ELR (cell line): ENCODE measurements at regions not wholly inside any gene's neighbourhood (a gene's known extent, or its start where the extent isn't known, plus 50 kb on each side); places are given as distances from the start of the nearest gene placed in this dataset.

ENCODE experiments used
- DNase-seq: peaks from one replicate; pipeline ENCODE4 v3.0.0-alpha.2; 2015; ENCODE audit warnings: low read depth

DNA sequence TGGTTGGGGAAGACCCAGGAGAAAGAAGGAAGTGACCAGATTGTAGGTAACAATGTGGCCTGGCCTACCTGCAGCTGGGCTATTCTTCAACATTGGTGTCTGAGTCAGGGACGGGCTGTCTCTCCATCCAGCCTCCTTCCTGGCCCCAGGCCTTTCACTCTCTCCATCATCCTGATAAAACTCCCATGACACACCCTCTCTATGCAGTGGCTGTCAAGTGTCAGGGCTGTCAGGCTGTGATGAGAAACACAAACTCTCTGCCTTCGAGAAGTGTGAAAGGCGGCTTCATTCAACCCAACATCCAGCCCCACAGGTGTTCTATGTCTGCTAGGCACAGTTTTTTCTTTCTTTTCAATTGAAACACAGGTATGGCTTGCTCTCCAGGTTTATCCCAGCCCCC lies 153.3 kb upstream of the VSTM2B start:
- DNase-seq: no peak

DNA sequence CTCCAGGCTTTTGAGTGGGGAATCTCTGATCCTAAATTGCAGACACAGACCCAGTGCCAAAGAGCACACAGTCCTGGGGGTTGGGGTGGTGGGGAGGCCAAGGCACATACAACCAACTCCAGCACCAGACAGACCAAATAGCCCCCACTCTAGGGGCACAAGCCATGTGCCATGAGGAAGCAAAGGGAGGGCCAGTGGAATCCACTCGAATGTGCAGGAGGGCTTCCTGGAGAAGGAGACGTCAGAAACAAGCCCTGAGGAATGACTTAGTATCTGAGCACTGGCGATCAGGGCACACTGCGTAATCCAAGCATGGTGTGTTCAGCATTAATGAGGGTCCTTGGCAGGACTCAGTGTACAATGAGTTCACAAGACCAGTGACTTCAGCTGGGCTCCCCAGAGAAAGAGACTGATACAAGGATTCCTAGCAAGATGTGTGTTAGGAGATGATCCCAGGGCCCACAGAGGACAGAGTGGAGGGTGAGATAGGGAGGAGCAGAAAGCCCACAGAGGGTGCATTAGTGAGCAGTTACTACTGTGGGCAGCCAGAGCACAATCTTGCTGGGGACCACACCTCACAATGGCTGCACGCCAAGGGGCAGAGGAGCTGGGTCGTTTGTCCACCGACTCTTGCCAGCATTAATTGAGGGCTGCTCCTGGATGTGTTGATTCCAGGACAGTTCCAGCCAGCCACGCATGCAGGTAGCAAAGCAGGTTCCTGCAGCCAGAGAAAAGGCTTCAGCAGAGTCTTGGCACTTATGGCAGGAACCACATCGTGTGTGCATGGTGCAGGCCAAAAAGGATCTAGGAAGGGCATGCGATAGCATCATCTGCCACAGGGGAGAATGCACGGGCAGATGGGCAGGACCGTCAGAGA lies 152.6 kb upstream of the VSTM2B start:
- no peak for DNase-seq

DNA sequence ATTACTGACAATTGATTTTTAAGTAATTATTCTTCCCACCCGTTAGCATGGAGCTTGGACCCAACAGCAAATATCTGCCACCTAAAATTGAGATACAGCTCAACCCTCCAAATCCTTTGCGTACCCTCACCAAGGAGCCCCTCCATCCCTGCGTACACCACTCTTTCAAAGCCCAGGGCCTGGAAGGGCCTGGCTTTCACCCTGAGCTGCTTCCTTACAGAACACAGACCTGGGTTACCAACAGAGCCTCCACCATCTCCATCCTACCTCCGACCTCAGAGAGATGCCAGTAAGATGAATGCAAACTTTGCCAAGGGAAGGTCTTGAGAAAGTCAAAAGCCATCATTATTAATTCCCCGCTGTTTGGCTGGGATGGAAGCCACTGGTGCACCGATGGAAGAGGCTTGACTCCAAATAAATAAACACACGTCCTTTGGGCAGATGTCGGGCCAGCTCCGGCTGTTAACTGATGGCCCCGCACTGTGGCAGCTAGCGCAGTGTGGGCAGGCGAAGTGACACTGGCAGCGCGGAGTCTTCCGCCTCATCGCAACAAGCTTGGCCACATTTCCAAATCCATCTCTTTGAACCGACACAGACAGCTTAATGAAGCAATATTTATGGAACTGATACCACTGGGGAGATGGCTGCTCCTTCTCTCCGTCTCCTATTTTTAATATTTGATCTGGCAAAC lies 150.2 kb upstream of the VSTM2B start:
- no peak for DNase-seq

DNA sequence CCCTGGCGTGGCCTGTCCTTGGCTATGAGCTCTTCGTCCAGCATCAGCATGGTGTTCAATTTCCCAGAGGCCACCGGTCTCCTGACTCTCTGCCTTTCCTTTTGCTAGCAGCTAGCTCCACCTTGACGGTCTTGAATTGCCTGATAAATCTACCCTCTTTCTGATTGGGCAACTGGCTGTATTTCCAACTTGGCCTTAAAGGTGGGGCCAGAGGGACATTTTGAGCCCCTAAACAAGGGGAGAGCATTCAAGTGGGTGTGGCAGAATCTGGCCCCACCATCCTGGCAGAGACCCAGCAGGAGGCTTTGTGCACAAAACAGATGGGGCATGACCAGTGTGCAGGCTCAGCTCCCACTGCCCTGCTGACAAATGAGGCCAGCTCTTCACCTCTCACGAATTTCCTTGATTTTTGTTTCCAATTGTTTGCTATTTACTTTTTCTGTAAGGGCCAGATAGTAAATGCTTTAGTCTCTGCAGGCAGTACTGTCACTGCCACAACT lies 148.9 kb upstream of the VSTM2B start:
- no peak for DNase-seq

DNA sequence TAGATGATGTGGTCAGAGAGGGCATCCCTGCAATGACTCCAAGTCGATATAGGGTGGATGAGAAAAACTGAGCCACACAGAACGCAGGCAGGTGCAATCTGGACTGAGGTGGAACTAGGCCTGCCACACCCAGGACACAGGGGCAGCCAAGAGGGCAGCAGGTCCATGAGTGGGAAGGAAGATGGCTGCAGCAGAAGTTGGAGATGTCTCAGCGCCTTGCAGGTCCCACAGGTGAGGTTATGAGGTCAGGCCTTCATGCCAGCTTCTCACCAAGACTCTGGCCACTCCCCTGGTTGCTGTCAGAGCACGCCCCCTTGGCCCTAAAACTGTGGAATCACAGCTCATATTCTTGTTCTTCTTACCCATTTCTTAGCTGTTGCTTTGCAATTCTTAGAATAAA lies 147.7 kb upstream of the VSTM2B start:
- no peak for DNase-seq

DNA sequence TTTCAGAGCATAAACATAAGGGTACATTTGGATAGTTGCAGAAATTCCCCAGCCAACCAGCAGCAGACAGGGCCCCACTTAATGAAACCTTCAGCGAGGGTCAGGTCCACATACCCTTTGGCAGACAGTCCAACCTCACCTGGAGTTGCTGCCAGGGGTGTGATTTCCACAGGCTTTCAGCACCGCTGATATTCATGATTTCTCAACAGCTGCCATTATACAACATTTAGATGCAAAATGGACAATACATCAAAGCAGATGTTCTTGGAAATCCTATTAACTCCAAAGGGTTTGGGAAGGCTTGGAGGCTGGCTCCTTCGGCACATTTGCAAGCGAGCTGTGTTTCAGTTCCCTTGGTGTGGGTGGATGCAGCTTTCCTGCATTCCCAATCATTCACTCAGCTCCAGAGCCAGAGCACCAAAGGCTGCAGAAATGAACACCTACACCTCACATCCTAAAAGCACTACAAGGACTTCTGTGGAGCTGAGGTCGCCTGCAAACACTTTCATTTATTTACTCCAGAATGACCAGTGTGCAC lies 147.2 kb upstream of the VSTM2B start:
- DNase-seq: no peak

DNA sequence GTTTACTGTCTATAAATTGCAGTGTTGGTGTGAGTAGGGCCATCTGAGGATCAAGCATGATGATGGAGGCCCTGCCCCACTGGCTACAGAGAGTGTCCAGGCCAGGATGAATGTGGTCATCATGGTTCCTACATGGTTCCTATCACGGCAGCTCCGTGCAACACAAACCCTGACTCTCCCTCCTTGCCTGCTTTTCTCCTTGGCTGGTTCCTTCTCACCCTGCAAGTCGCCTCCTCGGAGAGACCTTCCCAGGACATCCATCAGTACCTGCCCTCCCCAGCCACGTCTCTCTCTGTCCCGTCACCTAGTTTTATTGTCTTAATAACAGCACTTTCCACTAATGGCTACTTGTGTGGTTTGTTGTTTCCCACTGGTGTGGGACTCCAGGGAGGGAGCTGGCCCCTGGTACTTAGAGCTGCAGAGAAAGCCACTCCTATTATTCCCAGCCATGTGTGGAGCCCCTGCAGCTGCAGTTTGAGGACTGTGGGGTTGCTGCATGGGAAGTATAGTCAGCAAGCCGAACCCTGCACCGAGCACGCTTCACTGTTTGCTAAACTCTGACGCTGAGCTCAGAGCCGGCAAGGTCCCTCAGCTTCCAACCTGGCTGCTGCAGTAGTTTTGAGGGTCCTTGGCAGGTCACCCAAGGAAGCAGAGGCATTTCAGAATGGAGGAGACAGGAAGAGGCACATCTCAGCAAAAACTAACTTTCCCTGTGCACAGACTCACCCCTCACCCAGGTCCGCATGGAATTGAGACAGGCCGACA lies 146.4 kb upstream of the VSTM2B start:
- no peak for DNase-seq

DNA sequence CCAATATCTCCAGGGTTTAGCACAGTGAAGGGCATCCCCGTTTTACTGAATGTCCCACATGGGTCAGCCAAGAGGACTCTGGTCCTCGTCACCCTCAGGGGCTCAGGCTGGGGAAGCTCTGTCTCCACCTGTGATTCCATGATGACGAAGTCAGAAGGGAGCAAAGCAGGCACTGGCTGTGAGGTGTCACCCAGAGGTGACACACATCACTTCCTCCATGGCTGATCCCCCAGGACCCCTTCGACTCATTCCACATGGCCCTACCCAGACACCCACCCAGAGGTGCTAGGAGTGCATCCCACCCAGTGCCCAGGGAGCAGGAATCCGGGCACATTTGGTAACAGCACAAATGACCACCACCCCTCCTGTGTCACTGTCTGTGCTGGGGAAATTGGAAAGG lies 145.2 kb upstream of the VSTM2B start:
- no peak for DNase-seq

DNA sequence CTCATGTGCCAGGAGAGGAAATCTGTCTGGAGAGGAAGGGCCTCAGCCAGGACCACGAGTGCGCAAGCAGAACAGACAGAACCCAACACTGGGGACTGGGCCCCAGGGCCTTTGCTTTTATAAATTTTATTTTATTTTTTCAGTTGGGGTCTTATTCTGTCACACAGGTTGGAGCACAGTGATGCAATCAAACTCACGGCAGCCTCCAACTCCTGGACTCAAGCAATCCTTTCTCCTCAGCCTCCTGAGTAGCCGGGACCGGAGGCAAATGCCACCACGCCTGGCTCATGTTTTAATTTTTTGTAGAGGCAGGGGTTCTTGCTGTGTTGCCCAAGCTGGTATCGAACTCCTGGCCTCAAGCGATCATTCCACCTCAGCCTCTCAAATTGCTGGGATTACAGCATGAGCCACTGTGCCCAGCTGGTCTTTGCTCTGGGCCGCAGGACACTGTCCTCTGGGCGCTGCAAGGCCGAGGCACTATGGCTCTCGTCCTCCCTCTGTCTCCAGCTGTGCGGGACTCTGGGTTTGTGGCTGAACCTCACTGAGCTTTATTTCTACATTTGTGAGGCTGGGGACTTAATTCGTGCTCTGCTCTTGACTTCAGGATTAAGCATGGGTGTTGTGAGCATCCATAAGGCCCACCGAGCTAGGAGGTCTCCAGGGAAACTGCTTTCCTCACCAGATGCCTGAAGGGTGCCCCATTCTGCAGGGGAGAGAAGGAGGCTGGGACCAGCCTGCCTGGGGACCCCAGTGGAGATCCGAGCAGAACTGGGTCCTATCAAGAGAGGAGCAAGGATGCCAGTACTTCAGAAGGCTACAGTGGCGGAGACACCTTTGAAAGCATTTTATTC lies 144.2 kb upstream of the VSTM2B start:
- DNase-seq: no peak

DNA sequence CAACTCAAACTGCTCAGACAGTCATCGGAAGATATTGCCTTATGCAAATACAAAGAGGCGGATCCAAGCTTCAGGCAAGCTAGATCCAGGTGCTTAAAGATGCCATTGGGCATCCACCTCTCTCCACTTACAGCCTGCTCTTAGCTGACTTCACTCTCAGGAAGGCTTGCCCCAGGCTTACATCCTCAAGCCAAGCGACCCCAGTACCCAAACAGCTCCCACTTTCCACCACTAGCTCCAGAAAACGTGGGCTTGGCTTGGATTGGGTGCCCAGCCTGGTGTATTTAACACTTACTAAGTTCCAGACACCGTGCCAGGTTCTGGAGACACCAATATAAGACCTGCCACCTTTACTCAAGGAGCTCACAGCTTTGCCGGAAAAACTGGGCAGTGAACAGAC lies 142.1 kb upstream of the VSTM2B start:
- no peak for DNase-seq

DNA sequence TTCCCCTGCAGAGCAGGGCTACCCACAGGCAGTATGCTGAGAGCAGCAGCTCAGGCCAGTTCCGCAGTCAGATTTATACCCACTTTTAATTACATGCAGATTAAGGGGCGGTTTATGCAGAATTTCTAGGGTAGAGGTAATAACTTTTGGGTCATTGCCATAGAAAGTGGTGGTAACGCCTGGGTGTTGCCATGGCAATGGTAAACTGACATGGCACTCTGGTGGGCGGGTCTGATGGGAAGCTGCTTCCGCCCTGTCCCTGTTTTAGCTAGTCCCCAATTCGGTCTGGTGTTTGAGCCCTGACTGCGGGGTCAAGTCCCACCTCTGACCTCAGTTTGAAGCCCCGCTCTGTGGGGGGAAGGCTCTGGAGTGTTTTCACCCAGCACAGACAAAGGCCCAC lies 141.1 kb upstream of the VSTM2B start:
- no peak for DNase-seq

DNA sequence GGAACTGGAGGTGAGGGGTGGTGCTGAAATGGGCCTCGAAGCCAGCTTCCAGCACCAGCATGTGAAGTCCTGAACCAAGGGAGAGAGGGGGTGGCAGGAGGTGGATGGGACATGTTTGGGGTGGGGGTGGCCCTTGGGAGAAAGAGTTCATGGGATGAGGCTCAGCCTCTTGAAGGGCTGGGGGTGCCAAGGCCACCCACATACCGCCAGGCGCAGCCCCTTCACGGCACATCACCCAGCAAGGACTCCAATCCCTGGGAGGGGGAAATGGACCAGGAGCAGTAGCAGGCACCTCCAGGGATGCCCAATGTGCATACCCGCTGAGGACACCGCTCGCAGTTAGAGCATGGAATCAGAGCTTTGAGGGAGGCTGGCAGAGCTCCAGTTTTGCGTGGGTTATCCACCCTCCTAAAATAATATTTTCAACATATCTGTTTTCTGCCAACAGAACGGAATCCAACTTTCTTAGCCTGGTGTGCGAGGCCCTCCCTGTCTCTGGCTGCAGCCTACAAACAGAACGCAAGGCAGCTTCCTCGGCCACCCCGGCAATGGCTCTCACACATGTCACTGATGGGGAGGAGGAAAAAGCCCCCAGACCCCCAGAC lies 140.5 kb upstream of the VSTM2B start:
- DNase-seq: no peak

DNA sequence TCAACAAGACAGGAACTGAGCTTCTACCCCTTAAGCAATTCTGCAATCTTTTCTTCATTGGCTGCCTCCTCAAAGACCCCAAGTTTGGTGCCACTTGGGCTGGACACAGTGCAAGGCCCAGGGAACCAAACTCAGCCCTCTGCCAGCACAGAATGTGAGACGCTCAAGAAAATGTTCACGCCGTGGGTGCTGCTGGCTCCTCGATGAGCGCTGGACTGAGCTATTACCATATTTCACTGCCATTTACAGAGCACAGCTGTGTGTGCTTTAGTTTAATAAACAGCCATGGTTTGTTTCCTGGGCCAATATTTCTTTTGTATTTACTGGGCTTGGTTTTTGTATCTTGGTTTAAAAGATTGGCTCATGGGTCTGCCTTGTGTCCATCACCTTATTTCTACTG lies 138.8 kb upstream of the VSTM2B start:
- DNase-seq: no peak

DNA sequence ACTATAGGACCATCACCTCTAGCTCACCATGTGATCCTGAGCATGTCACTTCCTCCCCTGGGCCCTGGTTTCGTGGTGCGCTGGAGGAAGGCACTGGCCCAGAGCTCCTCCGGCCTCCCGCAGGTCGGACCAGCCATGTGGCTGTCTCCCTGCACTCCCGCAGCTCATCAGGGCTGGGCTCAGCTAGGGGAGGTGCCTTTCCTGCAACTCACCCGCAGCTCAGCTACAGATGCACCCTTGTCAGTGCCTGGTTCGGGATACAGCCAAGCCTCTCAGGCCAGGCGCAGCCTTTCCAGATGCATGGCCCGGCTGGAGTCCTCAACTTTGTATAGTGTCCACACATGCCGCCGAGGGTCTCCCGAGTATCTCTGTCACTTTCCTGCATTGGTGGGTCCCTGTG lies 138.2 kb upstream of the VSTM2B start:
- DNase-seq: no peak

DNA sequence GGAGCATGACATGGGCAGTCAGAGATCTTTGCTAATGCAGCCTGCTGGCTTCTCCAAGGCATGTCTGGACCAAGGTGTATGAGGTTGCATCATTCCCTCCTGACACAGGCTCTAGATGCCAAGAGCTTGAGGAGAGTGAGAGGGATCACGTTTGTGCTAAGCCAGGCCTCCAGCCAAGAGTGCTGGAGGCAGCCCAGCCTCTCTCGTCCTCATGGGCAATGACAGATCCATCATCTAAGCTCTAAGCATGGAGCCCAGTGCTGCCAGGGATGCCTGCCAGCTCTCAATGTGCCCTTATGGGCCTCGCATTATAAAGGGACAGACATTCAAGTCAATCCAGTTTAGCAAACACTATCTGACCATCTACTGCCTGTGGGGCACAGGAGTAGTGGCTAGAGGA lies 136.3 kb upstream of the VSTM2B start:
- DNase-seq: no peak

DNA sequence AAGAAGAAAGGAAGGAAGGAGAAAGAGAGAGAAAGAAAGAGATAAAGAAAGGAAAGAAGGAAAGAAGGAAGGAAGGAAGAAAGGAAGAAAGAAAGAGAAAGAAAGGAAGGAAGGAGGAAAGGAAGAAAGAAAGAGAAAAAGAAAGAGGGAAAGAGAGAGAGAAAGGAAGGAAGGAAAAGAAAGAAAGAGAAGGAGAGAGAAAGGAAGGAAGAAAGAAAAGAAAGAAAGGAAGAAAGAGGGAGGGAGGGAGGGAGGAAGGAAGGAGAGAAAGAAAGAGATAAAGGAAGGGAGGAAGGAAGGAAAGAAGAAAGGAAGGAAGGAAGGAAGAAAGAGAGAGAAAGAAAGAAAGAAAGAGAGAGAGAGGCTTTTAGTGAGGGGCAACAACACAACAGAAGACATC lies 135.1 kb upstream of the VSTM2B start:
- no peak for DNase-seq

DNA sequence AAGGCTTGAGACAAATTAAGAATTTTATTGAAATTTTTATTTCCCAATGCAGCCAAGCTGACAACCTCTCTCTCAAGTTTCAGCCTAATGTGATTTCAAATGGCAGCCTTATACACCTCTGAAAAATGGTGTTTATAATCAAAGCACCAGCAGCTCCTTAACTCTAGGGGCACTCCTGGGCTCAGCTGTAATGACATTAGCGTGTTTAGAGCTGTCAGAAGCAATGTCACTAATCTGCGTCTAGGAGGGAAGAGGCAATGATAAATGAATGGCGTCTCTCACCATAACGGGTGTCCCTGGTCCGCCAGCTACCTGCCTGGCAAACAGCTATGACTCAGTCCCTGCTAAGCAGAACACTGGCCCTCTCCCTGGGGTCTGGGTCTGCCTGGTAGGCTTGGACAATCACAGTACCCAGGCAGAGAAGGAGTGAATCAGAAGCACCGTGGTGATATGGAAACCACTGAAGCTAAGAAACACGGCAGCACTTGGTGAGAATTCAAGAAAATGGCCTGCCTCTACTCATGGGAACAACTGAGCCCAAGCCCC lies 131.8 kb upstream of the VSTM2B start:
- DNase-seq: no peak

DNA sequence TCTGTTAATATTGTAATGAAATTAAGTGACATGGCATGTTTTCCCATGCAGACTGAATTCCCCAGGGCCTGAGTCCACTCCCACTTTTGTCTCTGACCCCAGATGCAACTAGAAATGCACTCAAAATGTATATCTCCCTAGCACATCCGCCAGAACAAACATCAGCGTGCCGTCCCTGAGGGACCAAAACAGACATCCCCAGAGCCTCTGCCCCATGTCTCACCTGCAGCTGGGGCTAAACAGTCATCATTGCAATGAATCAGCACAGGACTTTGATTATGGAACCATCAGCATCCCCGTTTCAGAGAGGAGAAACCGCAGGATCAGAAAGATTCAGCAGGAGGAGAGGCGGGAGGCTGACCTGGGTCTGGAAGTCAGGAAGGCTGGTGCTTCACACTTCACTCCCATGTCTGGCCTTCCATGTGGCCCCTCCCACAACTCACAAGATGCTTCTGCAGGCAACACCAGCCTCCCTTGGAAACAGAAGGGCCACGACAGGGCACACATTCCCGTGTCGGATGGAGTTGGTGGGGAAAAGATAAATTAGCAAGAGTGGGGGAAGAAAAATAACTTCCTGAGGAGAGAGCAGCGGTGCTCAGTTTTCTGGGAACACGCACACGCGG lies 130.6 kb upstream of the VSTM2B start:
- DNase-seq: no peak

DNA sequence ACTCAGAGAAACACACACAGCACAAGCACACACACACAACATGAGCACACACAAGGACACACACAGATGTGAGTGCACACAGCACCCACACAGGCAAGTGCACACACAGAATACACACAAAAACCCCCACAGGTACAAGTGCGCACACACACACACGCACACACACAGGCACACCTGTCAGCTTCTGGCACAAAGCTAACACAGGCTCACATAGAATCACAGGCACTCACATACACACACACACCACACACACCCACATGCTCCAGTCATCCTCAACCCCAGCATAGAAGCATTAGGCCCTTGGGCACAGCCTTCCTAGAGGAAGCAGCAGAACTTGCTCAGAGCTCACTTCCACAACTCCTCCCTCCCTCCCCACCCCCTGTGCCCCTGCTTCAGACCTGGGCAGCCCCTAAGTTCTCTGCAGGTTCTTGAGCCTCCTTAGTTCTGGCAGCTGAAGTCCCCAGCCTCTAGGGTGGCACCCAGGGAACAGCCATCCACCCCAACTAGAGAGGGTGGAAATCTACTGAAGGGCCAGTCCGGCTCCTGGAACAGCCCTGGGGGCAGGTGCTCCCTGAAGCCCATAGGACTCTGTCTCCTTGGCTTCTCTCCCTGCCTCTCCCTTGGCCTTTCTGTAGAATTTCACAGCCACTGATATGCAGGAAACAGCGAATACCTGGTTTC lies 129.9 kb upstream of the VSTM2B start:
- no peak for DNase-seq

DNA sequence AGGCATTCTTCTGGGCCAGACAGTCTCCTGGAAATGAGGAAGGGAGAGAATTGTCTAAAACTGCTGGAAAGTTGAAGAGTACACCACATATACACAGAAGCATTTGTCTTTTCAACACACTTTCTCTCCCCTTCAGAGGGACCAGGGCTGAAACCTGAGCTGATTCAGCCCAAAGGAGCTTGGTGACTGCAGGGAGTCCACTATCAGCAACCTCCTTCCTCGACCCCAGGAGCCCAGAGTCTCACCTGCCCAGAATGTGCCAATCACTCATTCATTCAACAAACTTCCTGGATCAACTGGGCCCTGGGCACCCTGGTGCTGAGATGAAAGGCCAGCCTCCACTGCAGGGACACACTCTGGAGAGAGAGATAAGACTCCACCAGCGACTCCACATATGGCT lies 128.9 kb upstream of the VSTM2B start:
- DNase-seq: no peak
